NOMO-1 (cell line): ENCODE measurements at regions not wholly inside any gene's neighbourhood (a gene's known extent, or its start where the extent isn't known, plus 50 kb on each side); places are given as distances from the start of the nearest gene placed in this dataset.

ENCODE experiments used
- DNase-seq, 2 experiments: peaks; one replicate each; lab custom pipeline; 2025; ENCODE audit not compliant: unreplicated experiment in 2 of 2; lab: John Stamatoyannopoulos, UW

GRCh38 chr18:67243799-67244587 lies 272.5 kb downstream of the DSEL start:
- DNase-seq = no peak

GRCh38 chr18:67242001-67242400 lies 274.5 kb downstream of the DSEL start:
- no peak for DNase-seq

GRCh38 chr18:67241299-67241698 lies 275.2 kb downstream of the DSEL start:
- no peak for DNase-seq

DNA sequence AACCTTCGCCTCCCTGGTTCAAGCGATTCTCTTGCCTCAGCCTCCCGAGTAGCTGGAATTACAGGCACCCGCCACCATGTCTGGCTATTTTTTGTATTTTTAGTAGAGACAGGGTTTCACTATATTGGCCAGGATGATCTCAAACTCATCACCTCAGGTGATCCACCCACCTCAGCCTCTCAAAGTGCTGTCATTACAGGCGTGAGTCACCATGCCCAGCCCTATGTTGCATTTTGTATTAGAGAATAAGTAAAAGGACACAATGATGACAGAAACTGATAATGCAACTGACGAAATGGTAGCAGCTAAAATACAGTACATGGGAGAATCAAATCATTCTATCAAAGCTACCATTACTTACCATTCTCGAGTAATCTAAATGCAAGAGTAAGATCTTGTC lies 276.7 kb downstream of the DSEL start:
- DNase-seq = no peak

DNA sequence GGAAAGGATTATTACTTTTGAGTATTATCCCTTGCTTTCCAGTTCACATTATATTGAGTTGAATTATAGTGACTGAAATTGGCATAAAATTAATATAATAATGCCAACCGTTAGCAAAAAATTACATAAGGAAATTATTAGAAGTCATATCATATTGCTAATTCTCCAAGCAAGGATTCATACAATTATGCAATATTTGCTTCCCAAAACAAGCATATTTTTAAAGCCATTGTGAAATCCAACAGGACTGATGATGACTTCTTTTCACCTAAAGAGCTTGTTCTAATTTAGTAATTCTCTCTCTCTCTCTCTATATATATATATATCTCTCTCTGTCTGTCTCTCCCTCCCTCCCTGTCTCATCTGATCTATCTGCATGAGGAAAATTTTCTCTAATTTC lies 283.5 kb downstream of the DSEL start:
- no peak for DNase-seq

DNA sequence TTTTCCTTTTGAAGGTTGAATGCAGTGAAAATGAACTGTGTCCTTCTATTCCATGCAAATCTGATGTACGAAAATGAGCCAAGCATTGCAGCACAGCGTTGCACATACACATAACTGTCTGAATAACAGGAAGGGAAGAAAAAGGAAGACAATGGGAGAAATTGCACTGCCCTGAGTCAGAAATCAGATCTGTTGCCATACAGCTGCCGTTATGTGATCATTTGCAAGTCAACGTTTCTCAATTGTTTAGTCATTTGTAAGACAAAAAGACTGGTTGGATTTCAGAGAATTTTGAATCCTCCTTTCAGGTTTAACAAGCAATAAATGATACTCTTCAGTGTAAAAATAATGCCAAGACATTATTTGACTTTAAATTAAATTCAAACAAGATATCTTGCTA lies 284.1 kb downstream of the DSEL start:
- no peak for DNase-seq

- no peak for DNase-seq
Measured at GRCh38 chr18:67222887-67223286, 293.6 kb downstream of the DSEL start.

DNA sequence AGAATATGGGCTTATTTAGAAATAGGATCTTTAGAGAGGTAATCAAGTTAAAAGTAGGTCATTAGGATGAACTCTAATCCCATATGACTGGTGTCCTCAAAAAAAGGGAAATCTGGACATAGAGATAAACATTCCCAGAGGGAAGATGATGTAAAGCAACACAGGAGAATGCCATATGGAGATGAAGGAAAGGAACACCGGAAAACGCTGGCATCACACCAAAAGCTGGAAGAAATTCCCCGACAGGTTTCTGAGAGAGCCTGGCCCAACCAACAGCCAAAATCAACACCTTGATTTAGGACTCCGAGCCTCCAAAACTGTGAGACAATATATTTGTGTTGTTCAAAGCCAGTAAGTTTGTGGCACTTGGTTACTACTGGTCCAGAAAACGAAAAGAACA lies 296.7 kb downstream of the DSEL start:
- DNase-seq = no peak

- DNase-seq = no peak
Measured at GRCh38 chr18:67218556-67218955, 298.0 kb downstream of the DSEL start.

DNA sequence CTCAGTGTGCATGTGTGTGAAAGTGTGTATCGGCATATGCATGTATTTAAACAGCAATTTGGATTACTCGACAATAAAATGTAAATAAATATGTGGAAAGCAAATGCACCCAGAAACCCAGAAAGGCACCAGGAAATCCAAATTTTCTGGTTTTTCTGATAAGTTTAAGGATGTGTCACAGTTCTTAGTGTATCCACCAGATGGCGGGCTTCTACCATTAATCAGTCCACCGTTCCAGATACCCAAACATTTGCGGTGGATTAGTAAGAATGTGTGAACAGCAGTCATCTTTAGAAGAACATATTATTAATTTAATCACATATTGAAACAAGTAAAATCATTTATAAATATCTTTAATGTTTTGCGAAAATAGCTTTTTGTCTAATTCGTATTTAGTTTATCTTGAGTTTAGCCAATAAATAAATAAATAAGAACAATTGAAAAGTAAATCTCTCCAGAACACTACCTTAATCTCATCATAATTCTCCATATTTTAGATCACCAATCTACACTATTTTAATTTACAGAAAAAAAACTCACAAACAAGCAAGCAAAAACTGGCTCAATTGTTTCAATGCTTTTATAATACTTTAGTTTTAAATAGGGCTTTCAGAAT lies 298.9 kb downstream of the DSEL start:
- DNase-seq = peak in 1 of 2 experiments; percentile 59

DNA sequence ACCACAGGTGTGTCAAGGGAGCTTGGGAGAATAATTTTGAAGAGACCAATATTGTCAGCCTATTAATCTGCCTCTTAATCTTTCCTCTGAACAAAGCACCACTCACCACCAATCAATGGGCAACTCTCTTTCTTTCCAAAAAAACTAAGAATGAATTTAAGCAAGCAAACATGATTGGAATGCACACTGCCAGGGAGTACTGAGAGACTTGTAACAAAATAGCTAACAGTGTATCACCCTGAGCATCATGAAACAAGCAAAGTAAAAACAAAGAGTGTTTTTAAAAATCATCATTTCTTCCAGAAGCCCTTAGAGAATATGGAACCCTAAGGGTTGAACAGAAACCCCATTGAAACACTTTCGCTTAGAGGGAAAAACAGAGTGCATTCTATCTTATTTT lies 299.7 kb downstream of the DSEL start:
- DNase-seq = no peak

DNA sequence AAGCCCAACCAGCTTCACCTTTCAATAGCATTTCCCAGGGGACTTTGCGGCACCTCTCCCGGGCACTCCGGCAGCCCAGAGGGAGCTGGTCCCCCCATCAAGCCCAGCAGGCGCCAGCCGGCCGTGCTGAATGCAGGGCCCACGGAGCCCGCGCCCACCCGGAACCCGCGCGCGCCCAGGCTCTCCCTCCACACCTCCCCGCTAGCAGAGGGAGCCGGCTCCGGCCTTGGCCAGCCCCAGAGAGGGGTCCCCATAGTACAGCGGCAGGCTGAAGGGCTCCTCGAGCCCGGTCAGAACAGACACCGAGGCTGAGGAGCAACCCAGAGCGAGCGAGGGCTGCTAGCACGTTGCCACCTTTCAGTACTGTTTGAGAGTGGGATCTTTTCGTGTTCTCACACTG lies 300.8 kb downstream of the DSEL start:
- no peak for DNase-seq

- no peak for DNase-seq
Measured at GRCh38 chr18:67211646-67212045, 304.9 kb downstream of the DSEL start.

GRCh38 chr18:67200665-67201064 lies 315.9 kb downstream of the DSEL start:
- no peak for DNase-seq

GRCh38 chr18:67199993-67200617 lies 316.4 kb downstream of the DSEL start:
- peak in 1 of 2 experiments; percentile 50 for DNase-seq

GRCh38 chr18:67194886-67195285 lies 321.6 kb downstream of the DSEL start:
- no peak for DNase-seq

- DNase-seq = no peak
Measured at GRCh38 chr18:67192535-67192934, 324.0 kb downstream of the DSEL start.

- no peak for DNase-seq
Measured at GRCh38 chr18:67183398-67183797, 333.1 kb downstream of the DSEL start.

DNA sequence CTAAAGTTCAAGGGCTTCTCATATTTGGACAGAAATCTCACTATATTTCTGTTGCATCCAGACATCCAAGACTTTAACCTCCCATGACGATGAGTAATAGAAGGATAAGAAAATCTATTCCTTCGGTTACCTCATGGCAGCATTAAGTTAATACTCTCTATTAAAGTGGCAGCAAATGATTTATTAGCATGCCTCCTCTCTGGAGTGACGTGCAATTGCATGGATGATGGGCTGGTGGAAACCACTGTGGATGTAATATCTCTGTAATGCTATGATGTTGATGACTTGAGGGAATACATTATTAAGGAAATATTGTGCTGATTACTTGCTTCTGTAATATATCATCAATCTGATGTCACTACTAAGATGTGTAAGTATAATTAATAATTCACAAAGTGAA lies 336.8 kb downstream of the DSEL start:
- no peak for DNase-seq

DNA sequence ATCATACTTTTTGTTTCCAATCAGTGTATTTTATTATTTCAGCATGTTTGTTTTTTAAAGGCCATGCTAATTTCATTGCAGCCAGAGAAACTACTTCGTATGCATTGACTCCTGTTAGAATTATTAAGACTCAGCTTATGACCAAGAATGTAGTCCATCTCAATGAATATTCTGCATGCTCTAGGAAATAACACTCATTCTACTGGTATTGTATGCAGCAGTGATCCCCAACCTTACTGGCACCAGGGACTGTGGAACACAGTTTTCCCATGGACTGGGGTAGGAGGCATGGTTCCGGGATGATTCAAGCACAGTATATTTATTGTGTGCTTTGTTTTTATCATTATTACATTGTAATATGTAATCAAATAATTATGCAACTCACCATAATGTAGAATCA lies 356.9 kb downstream of the DSEL start:
- DNase-seq = no peak

- DNase-seq = no peak
Measured at GRCh38 chr18:67154979-67155378, 361.5 kb downstream of the DSEL start.

- no peak for DNase-seq
Measured at GRCh38 chr18:67151366-67151765, 365.2 kb downstream of the DSEL start.
